HepG2 (cell line): ENCODE measurements at regions not wholly inside any gene's neighbourhood (a gene's known extent, or its start where the extent isn't known, plus 50 kb on each side); places are given as distances from the start of the nearest gene placed in this dataset.

ENCODE experiments used
- ATAC-seq: fragments of 200-7000 bp; cut with Tn5 transposase; 3 replicates; pipeline ENCODE4 v1.9.1; 2020; ENCODE audit warnings: mild to moderate bottlenecking, moderate library complexity
- BruUV-seq: library from RNA; stranded (reverse); fragments of 400-500 nt; replicated peaks from 2 replicates; lab custom pipeline; 2021; lab: Mats Ljungman, UMichigan
- CTCF ChIA-PET: fragments of 300-600 bp; formaldehyde crosslinking; extraction: SDS; loops from one replicate; lab custom pipeline; 2021; ENCODE audit warnings: low total read pairs, inconsistent platforms, low intra/inter-chr PET ratio; lab: Yijun Ruan, JAX
- POLR2A ChIA-PET: fragments of 350-600 bp; sonication (Branson Sonifier 250); formaldehyde crosslinking; loops from one replicate; lab custom pipeline; 2020; ENCODE audit warnings: antibody characterized with exemption, inconsistent platforms; lab: Yijun Ruan, JAX
- DNase-seq: peaks from one replicate; pipeline ENCODE4 v3.0.0-alpha.2; 2015; ENCODE audit warnings: low spot score
- FAIRE-seq: peaks from 3 replicates; lab custom pipeline; 2011; peaks lifted over from hg19 to GRCh38; lab: Jason Lieb, UNC
- H2AFZ ChIP-seq: one replicate; pipeline ENCODE4 v1.6.1; 2011; ENCODE audit warnings: low read length, inconsistent platforms
- H3K27ac ChIP-seq: fragments of 300-600 bp; 3 replicates; pipeline ENCODE4 v1.8.0; 2011; ENCODE audit warnings: mixed run types, mild to moderate bottlenecking, mixed read lengths, low read length, inconsistent platforms; ENCODE audit not compliant: insufficient read depth; ENCODE audit errors: extremely low read length
- H3K27me3 ChIP-seq, 2 experiments: fragments of 200-600 bp in 1 of 2; 2 replicates in 1 of 2; 3 replicates in 1 of 2; pipeline versions ENCODE4 v1.6.0 to v1.8.0; 2011; ENCODE audit warnings: low read length in 2 of 2, mild to moderate bottlenecking in 2 of 2, moderate library complexity in 2 of 2, inconsistent platforms in 1 of 2; ENCODE audit not compliant: insufficient read depth in 2 of 2, control insufficient read depth in 1 of 2
- H3K36me3 ChIP-seq, 2 experiments: fragments of 200-600 bp in 1 of 2; replicated peaks in 1 of 2; 2 replicates in 1 of 2; 3 replicates in 1 of 2; pipeline versions ENCODE4 v1.5.1 to v1.8.0; 2011; ENCODE audit warnings: low read length in 2 of 2, inconsistent platforms in 1 of 2; ENCODE audit not compliant: insufficient read depth in 2 of 2, control insufficient read depth in 1 of 2
- H3K4me1 ChIP-seq: 2 replicates; pipeline ENCODE4 v1.5.1; 2012; ENCODE audit warnings: low read length, inconsistent platforms; ENCODE audit not compliant: insufficient read depth
- H3K4me2 ChIP-seq: 2 replicates; pipeline ENCODE4 v1.6.0; 2011; ENCODE audit warnings: low read depth, low read length, inconsistent platforms
- H3K4me3 ChIP-seq, 3 experiments: fragments of 200-600 bp in 1 of 3; sonication (generic), shearing (Covaris generic) in 1 of 3; replicated peaks in 1 of 3; 2 replicates each; pipeline ENCODE4 v1.5.1; 2011 to 2016; ENCODE audit warnings: low read length in 3 of 3, inconsistent platforms in 2 of 3, low read depth in 2 of 3, mild to moderate bottlenecking in 2 of 3, control low read depth in 1 of 3, mixed read lengths in 1 of 3; ENCODE audit not compliant: insufficient read depth in 1 of 3
- H3K79me2 ChIP-seq: one replicate; pipeline ENCODE4 v1.6.1; 2011; ENCODE audit warnings: low read length, inconsistent platforms; ENCODE audit not compliant: insufficient read depth
- H3K9ac ChIP-seq: 2 replicates; pipeline ENCODE4 v1.6.0; 2011; ENCODE audit warnings: mild to moderate bottlenecking, low read depth, low read length, inconsistent platforms; ENCODE audit not compliant: insufficient read depth
- H3K9me3 ChIP-seq: 2 replicates; pipeline ENCODE4 v1.5.1; 2012; ENCODE audit warnings: mild to moderate bottlenecking, low read length
- H4K20me1 ChIP-seq: 2 replicates; pipeline ENCODE4 v1.6.0; 2011; ENCODE audit warnings: inconsistent platforms, mild to moderate bottlenecking, low read length, moderate library complexity; ENCODE audit not compliant: insufficient read depth
- ADNP ChIP-seq: sonication (generic); formaldehyde crosslinking; IDR thresholded peaks from 2 replicates; pipeline ENCODE4 v1.4.0; 2020; ENCODE audit warnings: missing genetic modification reagents
- KDM1A ChIP-seq: IDR thresholded peaks from 2 replicates; pipeline ENCODE4 v1.6.1; 2016; ENCODE audit warnings: missing compliant biosample characterization
- MZF1 ChIP-seq: sonication (generic); formaldehyde crosslinking; IDR thresholded peaks from 2 replicates; pipeline ENCODE4 v1.8.1; 2023; ENCODE audit warnings: mild to moderate bottlenecking, missing genetic modification reagents, borderline replicate concordance
- SMYD3 ChIP-seq: sonication (generic); formaldehyde crosslinking; IDR thresholded peaks from 2 replicates; pipeline ENCODE4 v1.8.1; 2023; ENCODE audit warnings: mild to moderate bottlenecking, missing genetic modification reagents
- TBL1XR1 ChIP-seq: fragments of 150-350 bp; IDR thresholded peaks from 2 replicates; pipeline ENCODE4 v1.6.1; 2014; ENCODE audit warnings: borderline replicate concordance, low read length; ENCODE audit not compliant: partially characterized antibody
- YEATS4 ChIP-seq: sonication (generic); formaldehyde crosslinking; IDR thresholded peaks from 2 replicates; pipeline ENCODE4 v1.4.0; 2020; ENCODE audit warnings: missing genetic modification reagents, borderline replicate concordance
- ZFP1 ChIP-seq: IDR thresholded peaks from 2 replicates; pipeline ENCODE4 v1.6.1; 2016
- ZFP41 ChIP-seq: sonication (generic); formaldehyde crosslinking; IDR thresholded peaks from 2 replicates; pipeline ENCODE4 v1.4.0; 2020; ENCODE audit warnings: mild to moderate bottlenecking, missing genetic modification reagents, borderline replicate concordance
- ZNF33A ChIP-seq: sonication (generic); formaldehyde crosslinking; IDR thresholded peaks from 2 replicates; pipeline ENCODE4 v1.5.1; 2020; ENCODE audit warnings: missing genetic modification reagents, mild to moderate bottlenecking, moderate library complexity, borderline replicate concordance
- ZNF547 ChIP-seq: sonication (generic); formaldehyde crosslinking; IDR thresholded peaks from 2 replicates; pipeline ENCODE4 v1.5.1; 2020; ENCODE audit warnings: mild to moderate bottlenecking, missing genetic modification reagents
- ZNF552 ChIP-seq: sonication (generic); formaldehyde crosslinking; IDR thresholded peaks from 2 replicates; pipeline ENCODE4 v1.9.0; 2022; ENCODE audit warnings: missing genetic modification reagents, mild to moderate bottlenecking, borderline replicate concordance
- ZSCAN30 ChIP-seq: sonication (generic); formaldehyde crosslinking; IDR thresholded peaks from 2 replicates; pipeline ENCODE4 v1.5.0; 2020; ENCODE audit warnings: mild to moderate bottlenecking, missing genetic modification reagents
- WGBS: methylation state at CpG from one replicate; pipeline ENCODE4 v1.1.6; 2017; ENCODE audit warnings: low lambda C conversion rate; 5-methylcytosine and 5-hydroxymethylcytosine counted together
- in situ Hi-C: cut with HindIII; loops from 2 replicates; pipeline ENCODE4 v1.10.0; 2017; ENCODE audit warnings: low pct_unique_long_range_greater_than_20kb; ENCODE audit not compliant: extremely low pct_ligation_motif_present
- intact Hi-C: fragments of 100-400 bp; cut with micrococcal nuclease; formaldehyde crosslinking; loops from one replicate; pipeline ENCODE4 v1.10.0; 2022; ENCODE audit not compliant: unreplicated experiment
- TF ChIP-seq, protein P1 (sequence below): sonication (generic); formaldehyde crosslinking; IDR thresholded peaks from 2 replicates; pipeline ENCODE4 v1.5.0; 2020; ENCODE audit warnings: mild to moderate bottlenecking, missing genetic modification reagents
- TF ChIP-seq, protein P2 (sequence below): sonication (generic); formaldehyde crosslinking; IDR thresholded peaks from 2 replicates; pipeline ENCODE4 v1.9.0; 2021; ENCODE audit warnings: missing genetic modification reagents, borderline replicate concordance
- TF ChIP-seq, protein P3 (sequence below): sonication (generic); formaldehyde crosslinking; IDR thresholded peaks from 2 replicates; pipeline ENCODE4 v1.8.1; 2023; ENCODE audit warnings: mild to moderate bottlenecking, moderate library complexity, missing genetic modification reagents
- TF ChIP-seq, protein P4 (sequence below): sonication (generic); formaldehyde crosslinking; IDR thresholded peaks from 2 replicates; pipeline ENCODE4 v1.4.0; 2020; ENCODE audit warnings: missing genetic modification reagents
- TF ChIP-seq, protein P5 (sequence below): sonication (generic); formaldehyde crosslinking; conservative IDR thresholded peaks from 2 replicates; pipeline ENCODE4 v1.8.0; 2022; ENCODE audit warnings: mild to moderate bottlenecking, moderate library complexity, missing genetic modification reagents

DNA sequence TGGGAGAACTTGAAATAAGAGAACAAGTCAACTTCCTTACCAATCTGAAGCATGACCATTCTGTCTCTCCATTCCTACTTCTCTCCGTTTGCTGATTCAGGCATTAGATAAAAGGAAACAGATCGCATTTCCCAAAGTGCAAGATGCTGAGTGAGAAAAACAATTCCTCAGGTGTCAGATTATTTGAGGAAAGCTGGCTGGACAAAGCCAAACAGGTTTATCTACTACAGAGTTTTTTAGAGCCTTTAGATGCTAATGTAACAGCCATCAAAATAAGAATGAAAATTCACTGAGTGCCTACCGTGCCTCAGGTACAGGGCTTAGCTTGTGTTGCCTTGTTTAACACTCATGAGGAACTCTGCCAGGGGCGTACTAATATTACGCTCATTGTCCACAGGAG, 135.9 kb upstream of the MBL2 start:
- DNase-seq (no peak), ATAC-seq (no peak), FAIRE-seq (no peak)
- no TSS peak for BruUV-seq
- in situ Hi-C loops (no loop called here), intact Hi-C loops (no loop called here)
- Histone ChIP-seq H3K4me3 (no peak overlapping the region), H3K9me3 (no peaks in the 10 kb centered on the region), H3K27me3 (no peaks in the 10 kb centered on the region), H3K79me2 (no peaks in the 10 kb centered on the region), H3K36me3 (no peaks in the 10 kb centered on the region), H3K4me1 (no peaks in the 10 kb centered on the region), H2AFZ (no peak overlapping the region), H3K4me2 (no peak overlapping the region), H4K20me1 (no peaks in the 10 kb centered on the region), H3K27ac (no peak overlapping the region), H3K9ac (no peak overlapping the region)
- POLR2A ChIA-PET = no interaction called here
- WGBS = 42% methylated on average over 5 of the region's 5 CpGs
- TF ChIP-seq TBL1XR1 (no peak), ADNP (CRISPR knock-in tag) (no peak), SMYD3 (CRISPR knock-in tag) (no peak), ZNF33A (CRISPR knock-in tag) (no peak), ZNF552 (CRISPR knock-in tag) (no peak), YEATS4 (CRISPR knock-in tag) (no peak), ZFP41 (CRISPR knock-in tag) (no peak), ZNF547 (no peak), MZF1 (CRISPR knock-in tag) (no peak), ZSCAN30 (no peak), ZFP1 (no peak), KDM1A (CRISPR knock-in tag) (no peak)
- TF ChIP-seq, protein P1, sequence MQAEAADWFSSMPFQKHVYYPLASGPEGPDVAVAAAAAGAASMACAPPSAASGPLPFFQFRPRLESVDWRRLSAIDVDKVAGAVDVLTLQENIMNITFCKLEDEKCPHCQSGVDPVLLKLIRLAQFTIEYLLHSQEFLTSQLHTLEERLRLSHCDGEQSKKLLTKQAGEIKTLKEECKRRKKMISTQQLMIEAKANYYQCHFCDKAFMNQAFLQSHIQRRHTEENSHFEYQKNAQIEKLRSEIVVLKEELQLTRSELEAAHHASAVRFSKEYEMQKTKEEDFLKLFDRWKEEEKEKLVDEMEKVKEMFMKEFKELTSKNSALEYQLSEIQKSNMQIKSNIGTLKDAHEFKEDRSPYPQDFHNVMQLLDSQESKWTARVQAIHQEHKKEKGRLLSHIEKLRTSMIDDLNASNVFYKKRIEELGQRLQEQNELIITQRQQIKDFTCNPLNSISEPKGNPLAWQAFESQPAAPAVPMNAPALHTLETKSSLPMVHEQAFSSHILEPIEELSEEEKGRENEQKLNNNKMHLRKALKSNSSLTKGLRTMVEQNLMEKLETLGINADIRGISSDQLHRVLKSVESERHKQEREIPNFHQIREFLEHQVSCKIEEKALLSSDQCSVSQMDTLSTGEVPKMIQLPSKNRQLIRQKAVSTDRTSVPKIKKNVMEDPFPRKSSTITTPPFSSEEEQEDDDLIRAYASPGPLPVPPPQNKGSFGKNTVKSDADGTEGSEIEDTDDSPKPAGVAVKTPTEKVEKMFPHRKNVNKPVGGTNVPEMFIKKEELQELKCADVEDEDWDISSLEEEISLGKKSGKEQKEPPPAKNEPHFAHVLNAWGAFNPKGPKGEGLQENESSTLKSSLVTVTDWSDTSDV (CRISPR knock-in tag) = no peak
- TF ChIP-seq, protein P2, sequence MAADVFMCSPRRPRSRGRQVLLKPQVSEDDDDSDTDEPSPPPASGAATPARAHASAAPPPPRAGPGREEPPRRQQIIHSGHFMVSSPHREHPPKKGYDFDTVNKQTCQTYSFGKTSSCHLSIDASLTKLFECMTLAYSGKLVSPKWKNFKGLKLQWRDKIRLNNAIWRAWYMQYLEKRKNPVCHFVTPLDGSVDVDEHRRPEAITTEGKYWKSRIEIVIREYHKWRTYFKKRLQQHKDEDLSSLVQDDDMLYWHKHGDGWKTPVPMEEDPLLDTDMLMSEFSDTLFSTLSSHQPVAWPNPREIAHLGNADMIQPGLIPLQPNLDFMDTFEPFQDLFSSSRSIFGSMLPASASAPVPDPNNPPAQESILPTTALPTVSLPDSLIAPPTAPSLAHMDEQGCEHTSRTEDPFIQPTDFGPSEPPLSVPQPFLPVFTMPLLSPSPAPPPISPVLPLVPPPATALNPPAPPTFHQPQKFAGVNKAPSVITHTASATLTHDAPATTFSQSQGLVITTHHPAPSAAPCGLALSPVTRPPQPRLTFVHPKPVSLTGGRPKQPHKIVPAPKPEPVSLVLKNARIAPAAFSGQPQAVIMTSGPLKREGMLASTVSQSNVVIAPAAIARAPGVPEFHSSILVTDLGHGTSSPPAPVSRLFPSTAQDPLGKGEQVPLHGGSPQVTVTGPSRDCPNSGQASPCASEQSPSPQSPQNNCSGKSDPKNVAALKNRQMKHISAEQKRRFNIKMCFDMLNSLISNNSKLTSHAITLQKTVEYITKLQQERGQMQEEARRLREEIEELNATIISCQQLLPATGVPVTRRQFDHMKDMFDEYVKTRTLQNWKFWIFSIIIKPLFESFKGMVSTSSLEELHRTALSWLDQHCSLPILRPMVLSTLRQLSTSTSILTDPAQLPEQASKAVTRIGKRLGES = no peak
- TF ChIP-seq, protein P3, sequence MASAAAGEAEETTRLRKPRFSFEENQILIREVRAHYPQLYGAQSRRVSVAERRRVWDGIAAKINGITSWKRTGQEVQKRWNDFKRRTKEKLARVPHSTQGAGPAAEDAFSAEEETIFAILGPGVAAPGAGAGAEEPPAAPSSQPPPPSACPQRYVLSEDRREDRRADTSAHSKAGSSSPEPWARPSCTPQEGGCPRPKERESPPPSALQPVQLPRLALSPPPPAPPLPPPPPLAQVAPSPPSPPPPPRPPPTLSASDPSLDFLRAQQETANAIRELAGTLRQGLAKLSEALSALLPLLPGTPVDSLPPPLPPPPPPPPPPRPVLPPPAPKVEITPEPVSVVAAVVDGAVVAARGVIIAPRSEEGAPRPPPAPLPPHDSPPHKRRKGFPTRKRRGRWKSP (CRISPR knock-in tag) = no peak
- TF ChIP-seq, protein P4, sequence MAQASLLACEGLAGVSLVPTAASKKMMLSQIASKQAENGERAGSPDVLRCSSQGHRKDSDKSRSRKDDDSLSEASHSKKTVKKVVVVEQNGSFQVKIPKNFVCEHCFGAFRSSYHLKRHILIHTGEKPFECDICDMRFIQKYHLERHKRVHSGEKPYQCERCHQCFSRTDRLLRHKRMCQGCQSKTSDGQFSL (CRISPR knock-in tag) = no peak
- TF ChIP-seq, protein P5, sequence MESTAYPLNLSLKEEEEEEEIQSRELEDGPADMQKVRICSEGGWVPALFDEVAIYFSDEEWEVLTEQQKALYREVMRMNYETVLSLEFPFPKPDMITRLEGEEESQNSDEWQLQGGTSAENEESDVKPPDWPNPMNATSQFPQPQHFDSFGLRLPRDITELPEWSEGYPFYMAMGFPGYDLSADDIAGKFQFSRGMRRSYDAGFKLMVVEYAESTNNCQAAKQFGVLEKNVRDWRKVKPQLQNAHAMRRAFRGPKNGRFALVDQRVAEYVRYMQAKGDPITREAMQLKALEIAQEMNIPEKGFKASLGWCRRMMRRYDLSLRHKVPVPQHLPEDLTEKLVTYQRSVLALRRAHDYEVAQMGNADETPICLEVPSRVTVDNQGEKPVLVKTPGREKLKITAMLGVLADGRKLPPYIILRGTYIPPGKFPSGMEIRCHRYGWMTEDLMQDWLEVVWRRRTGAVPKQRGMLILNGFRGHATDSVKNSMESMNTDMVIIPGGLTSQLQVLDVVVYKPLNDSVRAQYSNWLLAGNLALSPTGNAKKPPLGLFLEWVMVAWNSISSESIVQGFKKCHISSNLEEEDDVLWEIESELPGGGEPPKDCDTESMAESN = no peak
- CTCF ChIA-PET = no interaction called here
